Right lung (tissue), 2 donors: ENCODE measurements at regions not wholly inside any gene's neighbourhood (a gene's known extent, or its start where the extent isn't known, plus 50 kb on each side); places are given as distances from the start of the nearest gene placed in this dataset.
"Not testable (repeated sequence)": the region's sequence is repeated elsewhere in the genome, so short reads cannot be mapped to it uniquely, and the experiment has no call there.

Experiments used
- DNase-seq, 2 donors: peaks; one replicate each; pipeline ENCODE4 v3.0.0-alpha.2; 2013

DNA sequence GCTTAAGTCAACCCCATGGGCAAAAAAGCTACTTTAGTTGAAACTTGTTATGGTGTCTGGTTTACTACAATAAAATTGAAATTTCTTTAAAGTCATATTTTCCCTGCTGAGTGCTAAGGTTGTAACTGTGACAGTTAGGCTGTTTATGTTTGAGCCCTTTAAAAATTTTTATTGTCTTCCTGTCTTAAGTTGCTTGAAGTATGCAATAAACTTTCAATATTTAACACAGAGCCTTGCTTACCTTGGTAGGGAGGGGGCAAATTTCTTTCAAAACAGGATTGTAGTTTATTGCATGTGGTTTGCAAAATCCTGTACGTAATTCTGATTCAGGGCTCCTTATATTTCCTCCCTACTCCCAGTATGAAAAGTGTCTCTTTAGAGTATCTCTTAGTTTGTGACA is 465.5 kb upstream of the ACTBL2 start:
- no peak for DNase-seq

DNA sequence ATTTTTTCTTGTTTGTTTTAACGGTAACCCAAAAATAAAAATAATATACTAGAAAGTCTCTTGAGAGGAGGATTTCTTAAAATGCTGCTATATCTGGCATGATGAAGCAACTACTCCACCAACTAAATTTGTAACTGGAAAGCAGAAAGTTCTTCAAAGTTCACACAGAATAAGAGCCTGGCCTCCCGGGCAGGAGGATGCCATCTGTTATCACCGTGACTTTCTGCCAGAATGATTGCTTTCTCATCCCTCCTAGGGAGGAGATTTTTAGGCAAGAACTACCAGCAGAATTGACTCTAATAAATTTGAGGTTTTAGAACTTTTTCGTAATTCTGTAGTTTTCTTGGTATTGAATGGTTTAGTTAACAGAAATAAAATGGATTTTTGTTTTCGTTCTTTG is 464.6 kb upstream of the ACTBL2 start:
- peak; percentile 72 to 73 for DNase-seq

DNA sequence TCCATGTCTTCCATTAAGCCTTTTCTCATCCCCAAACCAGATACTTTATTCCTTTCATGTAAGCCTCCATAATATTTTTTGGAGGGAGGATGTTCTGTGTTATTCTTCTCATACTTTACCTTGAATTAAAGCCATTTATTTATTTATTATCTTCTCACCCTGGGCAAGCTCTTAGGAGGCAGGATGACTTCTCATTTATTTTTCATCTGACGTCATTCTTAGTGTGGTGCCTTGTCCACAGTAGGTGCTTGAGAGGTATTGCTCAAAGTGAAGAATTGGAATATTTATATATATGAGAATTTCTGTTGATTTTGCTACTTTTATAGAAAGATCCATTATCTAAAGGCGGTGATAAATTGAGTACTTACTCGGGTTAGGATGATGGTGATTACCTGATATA is 458.3 kb upstream of the ACTBL2 start:
- DNase-seq, result no peak

DNA sequence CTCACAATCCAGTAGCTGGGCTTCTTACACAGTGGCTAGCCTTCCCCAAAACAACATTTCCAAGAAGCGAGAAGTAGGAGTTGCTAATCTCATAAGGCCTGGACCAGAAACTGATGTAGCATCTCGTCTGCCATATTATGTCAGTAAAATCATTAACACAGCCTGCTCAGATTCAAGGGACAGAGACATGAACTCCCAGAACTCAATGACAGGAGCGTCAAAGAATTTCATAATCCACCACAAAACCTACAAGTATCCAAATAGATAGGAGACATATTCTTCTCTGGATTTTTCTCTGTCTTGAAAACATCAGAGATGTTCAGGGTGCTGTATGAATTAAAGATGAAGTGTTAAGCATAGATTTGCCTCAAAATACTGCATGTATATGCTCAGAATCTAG is 457.6 kb upstream of the ACTBL2 start:
- no peak for DNase-seq

DNA sequence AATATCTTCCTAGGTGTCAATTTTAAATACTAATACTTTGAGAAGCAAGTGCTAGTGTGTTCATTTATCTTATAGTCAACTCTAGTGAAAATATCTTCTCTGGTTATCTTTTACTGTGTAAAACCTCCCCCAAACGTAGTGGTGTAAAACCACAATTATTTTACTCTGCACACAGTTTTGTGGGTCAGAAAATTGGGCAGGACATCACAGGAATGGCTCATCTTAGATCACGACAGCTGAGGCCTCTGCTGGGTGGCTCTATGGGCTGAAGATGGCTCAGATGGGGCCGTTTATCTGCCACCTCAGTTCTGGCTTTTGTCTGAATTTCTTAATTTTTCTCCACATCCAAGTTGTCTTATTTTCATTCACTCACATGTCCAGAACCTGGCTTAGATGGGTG is 457.2 kb upstream of the ACTBL2 start:
- DNase-seq, result no peak

DNA sequence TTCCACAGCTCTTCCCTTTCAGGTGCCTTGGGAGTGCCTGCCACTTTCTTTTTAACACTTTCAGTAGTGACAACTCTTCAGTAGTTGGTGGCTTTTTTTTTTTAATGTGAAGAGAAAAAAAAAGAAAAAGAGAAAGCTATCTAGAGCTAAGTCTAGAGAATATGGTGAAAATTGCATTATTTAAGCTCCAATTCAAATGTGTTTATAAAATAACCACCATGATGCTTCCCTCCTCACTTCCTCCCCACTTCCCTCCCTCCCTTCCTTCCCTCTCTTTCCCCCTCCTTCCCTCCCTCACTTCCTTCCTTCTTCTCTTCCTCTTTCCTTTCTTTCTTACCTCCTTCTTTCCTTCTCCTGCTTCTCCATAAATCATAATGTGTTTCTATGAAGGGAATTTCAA is 456.7 kb upstream of the ACTBL2 start:
- no peak for DNase-seq

DNA sequence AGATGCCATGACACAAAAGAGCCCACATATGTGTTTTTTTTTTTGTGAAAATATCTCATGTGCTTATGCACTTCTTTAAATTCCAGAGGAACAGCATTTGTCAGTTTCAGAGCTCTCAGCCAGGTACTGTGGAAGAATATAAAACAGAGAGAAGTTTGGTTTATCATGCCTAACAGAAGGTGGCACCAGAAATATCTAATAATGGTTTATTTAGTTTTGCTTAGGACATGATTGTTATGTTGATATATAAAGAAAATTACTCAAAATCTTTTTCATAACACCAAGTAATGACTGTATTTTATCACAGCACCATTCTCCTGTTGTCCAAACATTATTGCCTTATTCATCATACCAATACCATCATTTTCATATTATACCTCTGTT is 455.6 kb upstream of the ACTBL2 start:
- DNase-seq, result no peak

DNA sequence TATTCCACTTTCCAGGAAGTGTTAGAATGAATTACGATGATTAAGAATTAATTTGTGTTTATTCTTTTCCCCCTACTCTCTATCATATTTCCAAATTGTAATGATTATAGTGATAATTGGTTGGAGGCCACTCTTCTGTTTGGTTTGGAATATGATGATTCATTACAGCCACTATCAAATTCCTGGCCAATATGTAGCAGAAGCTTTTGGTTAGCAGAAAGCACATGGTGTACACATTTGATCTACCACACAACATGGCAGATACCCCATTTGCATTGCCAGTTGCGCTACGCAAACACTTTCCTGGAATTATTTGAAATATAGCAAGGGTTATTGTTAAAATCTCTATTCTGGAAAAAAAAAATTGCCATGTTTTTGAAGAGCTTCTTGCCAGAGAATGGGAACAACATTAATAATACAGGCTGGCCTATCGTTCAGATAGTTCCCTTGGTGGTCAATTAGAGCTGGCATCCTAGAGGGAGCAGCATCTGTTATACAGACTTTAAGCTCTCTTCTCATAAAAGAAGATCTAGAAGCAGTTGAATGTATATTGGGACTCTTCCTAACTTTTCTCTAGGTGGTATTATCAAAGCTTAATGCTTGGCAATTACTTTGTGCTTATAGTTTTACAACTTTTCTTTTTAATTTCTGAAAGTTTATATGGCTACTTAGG is 455.0 kb upstream of the ACTBL2 start:
- no peak for DNase-seq

DNA sequence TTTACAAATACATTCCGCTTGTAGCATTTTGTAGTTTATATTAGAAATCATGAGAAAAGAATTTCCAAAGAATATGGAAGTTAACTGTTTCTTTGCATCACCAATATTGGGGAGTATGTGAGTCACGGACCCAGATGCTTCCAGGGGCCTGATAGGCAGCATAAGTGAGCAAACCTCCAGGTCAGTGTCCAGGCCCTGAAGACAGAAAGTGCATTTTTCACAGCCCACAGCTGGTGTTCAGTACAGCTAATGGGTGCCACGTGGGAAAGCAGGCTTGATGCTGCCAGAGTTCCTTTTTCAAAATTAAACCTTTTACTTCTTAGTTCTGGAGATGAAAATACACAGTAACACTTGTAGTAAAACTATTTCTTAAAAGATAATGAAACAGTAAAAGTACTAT is 454.4 kb upstream of the ACTBL2 start:
- no peak for DNase-seq

DNA sequence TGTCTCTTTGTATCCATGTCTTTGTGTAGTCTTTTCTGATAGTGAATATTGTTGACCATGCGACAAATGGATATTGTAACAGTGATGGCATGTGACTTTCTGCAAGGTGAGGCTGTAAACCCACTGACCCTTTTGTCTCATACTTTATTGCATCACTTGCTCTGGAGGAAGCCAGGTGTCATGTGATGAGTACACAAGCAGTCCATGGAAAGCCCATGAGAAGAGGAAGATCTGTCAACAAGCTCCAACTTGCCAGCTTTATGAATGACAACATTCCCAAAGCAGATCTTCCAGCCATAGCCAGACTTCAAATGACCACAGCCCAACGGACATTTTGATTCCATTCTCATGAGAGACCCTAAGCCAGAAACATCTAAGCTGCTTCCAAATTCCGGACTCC is 450.1 kb upstream of the ACTBL2 start:
- no peak for DNase-seq

DNA sequence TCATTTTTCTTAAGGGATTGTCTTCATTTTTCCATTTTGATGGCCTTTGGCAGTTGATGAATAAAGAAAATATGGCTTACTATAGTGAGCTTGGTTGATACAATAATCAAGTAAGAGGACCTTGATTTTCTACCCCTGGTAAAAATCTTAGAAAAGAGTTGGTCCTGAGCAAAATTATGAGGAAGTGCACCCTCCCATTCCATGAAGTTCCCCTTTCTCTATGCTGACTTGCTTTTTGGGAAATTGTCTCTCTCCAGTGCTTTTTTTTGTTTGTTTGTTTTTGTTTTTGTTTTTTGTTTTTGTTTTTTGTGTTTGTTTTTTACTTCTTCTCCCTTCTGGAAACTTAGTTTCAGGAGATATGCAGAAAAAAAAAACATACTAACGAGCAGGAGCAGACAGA is 449.2 kb upstream of the ACTBL2 start:
- DNase-seq, result no peak

DNA sequence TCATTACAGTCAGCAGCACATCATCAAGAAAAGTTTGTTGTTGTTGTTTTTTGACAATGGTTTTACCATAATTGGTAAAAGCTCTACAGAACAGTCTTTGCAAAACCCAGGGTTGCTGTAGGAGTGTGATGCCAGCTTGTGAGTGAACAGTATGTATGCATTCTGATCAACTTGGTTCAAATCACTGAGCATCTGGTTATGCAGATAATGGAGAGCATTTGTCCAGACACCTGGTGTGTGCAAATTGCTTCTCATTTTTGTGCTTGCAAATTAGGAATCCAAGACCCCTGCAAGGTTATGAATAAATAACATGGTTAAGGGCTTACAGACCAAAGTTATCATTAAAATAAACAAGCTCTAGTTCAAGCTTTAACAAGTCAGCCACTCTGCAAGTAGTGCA is 448.7 kb upstream of the ACTBL2 start:
- DNase-seq, result no peak

DNA sequence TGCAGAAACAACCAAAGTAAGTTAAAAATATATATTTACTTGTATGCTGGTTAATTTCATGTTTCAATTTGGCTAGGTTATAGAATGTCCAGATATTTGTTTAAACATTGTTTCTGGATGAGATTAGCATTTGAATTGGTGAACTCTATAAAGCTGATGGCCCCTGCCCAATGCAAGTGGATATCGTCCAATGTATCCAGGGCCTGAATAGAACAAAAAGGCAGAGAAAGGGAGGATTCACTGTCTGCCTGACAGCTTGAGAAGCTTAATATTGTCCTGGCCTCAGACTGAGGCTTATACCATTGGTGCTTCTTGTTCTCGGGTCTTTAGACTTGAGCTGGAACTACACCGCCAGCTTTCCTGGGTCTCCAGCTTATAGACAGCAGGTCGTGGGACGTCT is 446.7 kb upstream of the ACTBL2 start:
- no peak for DNase-seq

DNA sequence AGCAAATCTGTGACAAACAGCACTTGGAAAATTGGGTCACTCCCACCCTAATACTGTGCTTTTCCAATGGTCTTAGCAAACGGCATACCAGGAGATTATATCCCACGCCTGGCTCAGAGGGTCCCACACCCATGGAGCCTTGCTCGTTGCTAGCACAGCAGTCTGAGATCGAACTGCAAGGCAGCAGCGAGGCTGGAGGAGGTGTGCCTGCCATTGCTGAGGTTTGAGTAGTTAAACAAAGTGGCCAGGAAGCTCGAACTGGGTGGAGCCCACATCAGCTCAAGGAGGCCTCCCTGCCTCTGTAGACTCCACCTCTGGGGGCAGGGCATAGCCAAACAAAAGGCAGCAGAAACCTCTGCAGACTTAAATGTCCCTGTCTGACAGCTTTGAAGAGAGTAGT is 440.5 kb upstream of the ACTBL2 start:
- not testable (repeated sequence) for DNase-seq

DNA sequence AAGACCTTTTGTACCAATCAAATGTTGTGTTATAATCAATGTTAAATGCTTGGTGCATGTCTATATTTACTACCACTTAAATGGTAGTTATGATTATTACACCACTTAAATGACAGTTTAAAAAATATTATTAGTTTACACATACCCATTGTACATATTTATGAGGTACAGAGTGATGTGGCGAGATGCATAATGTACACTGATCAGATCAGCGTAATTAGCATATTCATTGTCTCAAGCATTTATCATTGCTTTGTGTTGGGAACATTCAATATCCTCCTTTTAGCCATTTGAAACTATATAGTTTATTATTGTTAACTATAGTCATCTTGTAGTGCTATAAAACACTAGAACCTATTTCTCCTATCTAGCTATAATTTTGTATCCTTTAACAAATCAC is 434.4 kb upstream of the ACTBL2 start:
- no peak for DNase-seq

DNA sequence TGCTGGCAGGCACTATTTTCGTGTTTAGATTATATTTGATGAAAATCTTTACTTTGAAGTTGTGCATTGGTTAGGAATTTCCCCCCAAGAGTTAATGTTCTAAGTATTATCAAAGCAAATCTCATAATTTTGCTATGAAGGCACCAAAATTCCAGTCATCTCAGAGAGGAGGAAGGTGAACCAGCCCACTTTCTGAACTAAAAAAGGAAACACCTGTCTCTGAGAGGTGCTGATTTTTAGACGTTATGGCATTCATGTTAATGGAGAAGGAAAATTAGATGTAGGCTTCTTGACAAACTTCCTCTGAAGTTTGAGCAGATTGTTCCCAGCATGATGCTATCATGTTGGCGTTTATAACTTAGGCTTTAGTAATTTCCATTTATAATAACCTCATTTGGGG is 432.9 kb upstream of the ACTBL2 start:
- no peak for DNase-seq

DNA sequence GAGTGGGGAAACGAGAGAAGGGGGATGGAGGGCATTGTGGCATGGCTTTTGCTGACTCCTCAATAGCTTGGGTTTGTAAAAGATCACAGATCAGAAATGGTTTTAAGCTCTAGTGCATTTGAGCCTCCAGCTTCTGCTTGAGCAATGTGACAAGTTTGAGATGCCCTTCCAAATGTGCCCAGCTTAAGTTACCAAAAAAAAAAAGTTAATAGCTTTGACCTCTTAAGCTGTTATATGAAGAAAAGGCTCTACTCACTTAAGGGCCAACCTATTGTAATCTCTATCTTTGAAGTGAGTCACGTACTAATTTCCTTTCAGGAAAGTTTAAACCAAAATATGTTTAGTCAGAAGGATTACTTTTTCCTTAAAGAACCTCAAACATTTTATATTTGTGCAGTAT is 428.8 kb upstream of the ACTBL2 start:
- DNase-seq, result no peak

DNA sequence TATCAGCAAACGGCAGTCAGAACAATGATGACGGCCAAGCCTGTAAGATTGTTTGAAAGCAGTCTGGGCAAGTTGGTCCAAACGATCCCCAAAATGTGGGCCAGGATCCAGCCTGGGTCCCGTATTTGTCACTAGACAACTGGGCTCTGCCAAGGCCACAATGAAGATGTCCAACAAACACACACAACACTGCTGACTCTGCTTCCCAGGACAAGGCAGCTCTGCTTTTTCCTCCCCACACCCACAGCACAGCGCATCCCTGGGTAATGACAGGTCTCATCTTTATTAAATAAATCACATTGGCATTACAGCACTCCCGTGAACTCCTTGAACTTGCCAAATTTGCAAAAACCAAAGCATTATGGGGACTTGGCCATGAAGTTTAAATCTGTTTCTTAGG is 424.1 kb upstream of the ACTBL2 start:
- no peak for DNase-seq

DNA sequence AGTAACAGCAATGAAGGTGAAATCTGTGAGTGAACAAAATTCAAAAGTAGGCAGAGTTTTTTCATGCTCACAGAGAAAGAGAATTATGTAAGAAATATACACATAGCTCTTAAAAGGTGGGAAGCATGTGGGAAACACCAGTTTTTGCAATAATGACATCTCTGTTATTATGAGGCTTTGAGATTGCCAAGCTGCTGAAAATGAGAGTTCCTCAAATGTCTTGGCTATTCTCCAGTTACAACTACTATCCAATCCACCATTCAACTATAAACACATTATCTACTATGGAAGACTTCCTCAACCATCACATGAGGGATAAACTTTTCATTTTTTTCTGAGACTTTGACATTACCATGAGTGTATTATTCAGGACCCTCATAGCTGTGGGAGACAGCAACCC is 420.8 kb upstream of the ACTBL2 start:
- DNase-seq, result peak; percentile 50 to 55

DNA sequence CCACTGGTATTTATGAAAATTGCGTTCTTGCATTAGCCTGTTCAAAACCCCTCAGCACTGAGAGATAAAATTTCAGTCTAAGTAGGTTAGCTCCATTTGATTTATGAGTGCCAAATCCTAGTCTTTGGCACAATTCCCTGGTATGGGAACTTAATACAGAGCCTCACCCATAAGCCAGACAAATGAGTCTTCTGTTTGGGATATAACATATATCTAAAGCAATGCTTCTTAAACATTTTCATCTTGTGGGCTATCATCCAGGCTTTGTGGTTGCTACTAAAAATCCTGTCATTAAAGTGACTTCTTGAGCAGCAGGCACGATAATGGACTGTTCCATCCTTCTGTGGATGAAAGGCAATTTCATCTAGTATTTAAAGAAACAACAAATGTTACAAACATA is 419.5 kb upstream of the ACTBL2 start:
- no peak for DNase-seq

DNA sequence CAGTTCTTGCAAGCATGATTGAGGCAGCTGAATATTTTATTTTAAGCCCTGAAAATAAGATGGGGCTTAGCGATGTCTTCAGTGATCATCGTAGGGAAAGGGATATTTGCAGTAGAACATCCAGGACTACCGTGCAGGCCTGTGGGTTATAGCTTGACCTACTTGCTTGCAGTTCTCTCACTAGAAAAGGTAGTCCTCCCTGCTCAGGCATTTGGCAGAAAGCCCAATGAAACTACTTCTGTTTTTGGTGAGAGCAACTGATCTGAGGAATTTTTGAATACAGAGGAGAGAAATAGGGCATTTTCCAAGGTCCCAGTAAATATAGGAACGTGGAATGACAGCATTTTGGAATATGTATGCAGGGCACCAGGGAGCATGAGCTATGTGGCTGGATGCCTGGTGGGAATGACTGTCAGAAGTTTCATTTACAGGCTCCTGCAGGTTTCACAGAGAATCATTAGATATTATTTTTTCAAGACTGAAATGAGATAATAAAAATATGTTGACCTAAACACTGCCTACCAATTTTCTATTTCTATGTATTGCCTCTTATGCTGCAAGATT is 417.9 kb upstream of the ACTBL2 start:
- no peak for DNase-seq

DNA sequence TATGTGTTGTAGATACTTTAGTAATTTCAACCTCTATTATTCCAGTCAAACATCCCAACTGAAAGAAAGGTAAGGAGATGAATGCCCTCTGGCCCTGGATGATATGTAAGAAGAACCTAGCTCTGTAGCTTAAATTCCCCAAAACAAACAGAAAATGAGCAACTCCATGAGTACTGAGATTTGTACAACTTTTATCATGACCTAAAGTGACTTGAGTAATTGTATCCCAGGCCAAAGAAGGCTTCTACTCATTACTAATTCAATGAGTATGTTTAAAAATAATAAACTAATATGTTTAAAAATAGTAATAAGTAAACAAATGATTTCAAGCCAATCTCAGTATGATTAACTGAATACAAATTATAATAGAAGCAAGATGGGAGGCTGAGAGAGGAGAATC is 414.0 kb upstream of the ACTBL2 start:
- no peak for DNase-seq

DNA sequence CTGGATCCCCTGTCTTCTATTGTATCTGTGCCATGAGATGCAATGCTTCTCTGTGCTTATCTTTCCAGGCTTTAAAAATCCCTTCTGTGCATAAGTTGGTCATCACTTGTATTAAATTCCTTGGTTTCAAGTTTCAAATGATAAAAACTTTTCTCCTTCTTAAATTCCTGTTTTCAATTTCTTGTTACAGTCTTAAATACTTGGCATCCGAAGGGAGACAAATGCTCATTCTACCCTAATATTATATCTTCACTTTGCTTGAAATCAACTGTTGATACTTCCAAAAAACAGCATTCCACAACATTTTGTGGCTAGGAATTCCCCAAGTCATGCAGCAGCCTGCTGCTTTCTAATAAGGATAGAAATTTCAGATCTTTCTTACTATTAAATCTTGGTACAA is 413.2 kb upstream of the ACTBL2 start:
- no peak for DNase-seq

DNA sequence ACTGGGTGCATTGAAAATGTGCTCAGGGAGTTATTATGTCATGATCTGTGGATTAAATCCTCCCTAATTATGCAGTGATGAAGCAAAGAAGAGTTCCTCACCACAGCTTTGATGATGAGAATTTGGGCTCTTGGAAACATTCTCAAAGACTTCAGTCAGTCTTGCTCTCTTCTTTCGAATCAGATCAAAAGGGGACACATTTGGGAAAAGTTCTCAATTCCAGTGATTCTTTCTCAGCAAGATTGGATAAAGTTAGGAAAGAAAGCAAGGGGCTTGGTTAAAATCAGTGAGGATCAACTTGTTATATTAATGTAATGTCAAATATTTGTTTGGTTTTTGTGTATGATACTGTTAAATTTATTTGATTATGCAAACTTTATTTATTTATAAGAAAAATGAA is 411.3 kb upstream of the ACTBL2 start:
- no peak for DNase-seq

DNA sequence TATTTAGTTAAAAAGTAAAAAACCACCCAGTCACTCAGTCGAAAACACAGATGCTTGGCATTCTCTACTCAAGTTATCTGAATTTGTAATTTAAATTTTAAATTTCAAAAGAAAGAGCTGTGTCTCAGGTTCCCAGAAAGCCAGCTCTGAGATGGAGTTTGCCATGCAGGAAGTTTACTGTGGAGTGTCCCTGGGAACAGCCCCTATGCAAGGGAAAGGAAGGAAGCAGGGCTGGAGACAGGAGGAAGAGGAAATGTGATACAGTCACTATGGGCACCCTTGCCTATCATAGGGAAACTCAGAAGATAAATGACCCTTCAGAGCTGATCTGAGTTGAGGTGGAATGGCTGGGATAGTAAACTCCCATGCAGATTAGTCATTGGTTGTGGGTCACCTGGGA is 408.8 kb upstream of the ACTBL2 start:
- no peak for DNase-seq
